GM21529 (cell line): ENCODE measurements at regions not wholly inside any gene's neighbourhood (a gene's known extent, or its start where the extent isn't known, plus 50 kb on each side); places are given as distances from the start of the nearest gene placed in this dataset.

Source experiments
- ATAC-seq: cut with Tn5 transposase; IDR thresholded peaks from one replicate; pipeline ENCODE4 v1.9.1; 2021; ENCODE audit not compliant: unreplicated experiment

DNA sequence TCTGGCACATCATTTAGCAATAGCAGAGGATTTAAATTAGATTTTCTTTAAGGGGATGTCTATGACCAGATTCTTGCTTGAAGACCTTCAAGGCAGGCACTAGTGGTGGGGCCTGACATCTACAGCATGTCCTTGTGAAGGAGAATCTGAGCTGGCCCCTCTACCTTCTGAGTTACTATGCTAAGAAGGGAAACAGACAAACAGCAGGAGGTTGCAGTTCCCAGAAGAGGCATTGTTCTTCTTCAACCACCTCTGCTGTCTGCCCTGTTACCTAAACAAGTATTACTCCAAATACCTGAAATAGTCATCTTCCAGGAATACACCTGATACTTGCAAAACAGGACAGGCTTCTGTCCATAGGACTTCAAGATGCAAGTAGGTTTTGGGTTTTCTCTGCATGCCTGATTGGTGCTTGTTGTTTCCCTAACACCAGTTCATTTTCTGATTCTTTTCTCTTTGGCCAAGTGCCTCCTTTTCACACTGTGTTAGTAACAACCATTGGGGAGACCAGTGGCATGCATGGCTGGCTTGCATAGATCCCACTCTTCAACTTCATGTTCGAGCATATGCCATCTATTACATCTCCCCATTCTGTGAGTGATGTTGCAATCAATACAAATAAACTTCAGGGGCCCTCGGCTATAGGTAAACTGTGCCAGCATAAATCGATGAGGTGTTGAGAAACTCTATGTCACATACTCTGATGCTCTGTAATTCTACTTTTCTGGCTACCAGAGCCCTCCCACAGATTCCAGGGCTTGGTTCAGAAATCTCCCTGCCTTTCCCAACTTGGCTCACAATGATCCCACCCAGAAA, 93.0 kb upstream of the DUSP10 start:
- no peak for ATAC-seq

DNA sequence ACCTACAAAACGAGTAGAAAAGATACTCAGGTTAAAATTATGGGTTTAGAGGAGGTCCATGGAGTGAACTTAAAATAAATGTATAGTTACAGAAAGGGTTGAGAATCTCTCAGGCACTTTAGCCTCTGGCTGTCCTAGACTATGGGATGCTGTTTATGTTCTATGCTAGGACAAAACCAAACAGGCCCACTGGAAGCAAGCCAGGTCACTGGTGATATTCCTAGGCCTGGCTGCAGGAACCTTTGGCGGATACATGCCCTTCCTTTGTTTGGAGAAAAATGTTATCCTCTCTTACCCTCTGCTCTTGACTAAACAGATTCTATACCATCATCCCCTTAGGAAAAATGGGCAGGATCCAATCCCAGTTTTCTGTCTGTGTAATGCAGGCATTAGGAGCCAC, 90.7 kb upstream of the DUSP10 start:
- ATAC-seq = no peak

DNA sequence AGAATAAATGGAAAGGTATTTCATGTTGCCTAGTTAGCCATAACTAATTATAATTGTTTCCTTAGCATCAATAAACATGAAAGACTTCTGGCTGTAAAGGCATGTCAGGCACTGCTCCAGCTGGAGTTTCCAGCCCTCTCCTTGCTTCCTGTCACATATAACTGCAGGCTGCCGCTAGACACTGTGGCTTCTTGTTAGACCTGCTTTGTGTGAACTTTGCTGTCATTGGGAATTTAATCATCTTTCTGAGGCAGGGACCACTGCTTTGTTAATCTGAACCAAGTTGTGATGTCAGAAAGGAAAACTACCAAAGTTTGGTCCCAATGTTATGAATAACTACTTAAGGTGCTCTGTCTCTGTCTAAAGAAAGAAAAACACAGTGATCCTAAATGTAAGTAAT, 90.3 kb upstream of the DUSP10 start:
- no peak for ATAC-seq

DNA sequence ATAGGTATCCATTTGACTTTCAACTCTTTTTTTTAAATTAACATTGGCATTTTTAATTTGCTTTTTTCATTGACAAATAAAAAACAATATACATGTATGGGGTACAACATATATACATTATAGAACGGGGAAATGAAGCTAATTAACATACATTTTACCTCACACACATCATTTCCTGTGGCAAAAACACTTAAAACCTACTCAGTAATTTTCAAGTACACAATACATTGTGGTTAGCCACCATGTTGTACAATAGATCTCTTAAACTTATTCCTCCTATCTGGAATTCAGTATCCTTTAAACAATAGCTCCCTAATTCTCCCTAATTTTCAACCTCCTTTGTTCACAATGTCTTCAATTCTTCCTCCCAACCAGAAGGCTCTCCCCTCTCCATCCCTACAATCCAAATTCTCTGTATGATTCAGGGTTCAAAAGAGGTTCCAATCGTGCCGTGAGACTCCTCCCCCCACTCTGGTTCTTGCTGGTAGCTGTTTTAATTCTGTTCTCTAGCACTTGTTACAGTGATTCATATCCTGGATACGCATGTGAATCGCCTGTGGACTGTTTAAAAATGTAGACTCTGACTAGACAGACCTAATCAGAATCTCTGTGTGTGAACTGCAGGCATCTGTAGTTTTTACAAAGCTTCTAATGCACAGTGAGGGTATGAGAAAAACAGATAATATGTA, 87.6 kb upstream of the DUSP10 start:
- ATAC-seq = no peak

DNA sequence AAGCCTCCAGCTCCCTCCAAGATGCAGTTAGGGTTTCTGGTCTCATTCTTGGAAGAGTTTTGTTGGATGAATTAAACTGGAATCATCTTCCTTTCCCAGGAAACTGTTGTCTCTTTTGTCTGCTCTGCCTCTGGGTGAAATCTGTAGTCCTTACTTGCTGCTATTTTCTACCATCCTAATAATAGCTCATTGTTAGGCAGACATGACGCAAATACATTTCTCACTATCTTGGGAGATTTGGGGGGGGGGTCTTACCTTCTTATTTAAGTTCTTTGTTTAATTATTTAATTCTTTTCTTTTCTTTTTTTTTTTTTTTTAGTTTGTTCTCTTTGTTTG, 85.4 kb upstream of the DUSP10 start:
- no peak for ATAC-seq

DNA sequence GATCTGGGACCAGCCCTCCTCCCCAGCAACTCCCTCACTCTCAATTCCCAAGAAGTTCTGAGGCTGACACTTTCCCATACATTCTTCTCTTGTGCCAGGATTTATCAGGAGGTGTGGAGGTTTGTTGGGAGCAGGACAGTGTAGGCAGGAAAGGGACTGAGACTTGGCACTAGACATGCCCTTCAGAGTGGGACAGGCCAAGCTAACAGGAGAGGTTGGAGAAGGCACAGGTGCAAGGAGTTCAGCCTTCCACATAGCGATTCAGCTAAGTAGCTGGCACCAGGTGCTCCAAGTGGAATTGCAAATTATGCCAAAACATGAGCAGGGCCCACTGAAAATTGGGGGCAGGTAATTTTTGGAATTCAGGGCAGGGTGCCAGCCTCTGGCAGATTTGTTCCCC, 83.0 kb upstream of the DUSP10 start:
- no peak for ATAC-seq

DNA sequence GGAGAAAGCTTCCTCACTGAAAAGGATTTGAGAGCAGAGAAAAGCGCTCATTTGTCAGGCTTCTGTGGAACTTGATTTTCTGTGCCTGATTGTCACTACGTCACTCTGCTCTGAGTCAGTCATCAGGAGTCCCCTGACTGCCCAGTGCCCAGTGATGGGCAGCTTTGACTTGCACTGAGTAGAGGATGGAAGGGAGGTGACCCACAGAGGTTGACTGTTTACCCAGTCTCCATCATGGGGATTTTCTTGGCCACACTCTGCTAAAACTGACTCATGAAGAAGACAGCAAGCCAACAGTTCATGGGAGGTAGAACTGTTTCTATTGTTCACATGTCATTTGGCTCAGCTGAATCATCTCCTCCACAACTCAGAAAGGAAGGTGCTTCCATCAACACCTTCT, 82.1 kb upstream of the DUSP10 start:
- no peak for ATAC-seq

DNA sequence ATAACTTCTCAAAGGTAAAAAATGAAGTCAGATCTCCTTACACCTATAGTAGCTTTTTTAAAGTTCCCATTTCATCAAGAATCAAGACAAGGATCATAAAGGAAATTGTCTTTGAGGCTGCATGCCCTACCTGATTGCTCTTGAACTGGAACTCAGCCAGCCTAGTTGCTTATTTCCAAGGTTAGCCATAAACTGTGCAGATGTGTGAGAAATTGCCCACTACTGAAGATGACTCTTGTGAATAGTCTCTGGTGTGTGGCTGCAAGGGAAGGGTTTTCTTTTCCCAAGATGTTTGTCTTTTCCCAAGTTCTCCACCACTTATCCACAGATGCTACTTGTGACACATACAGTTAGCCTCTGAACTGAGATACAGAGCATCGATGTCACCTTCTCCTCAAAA, 81.7 kb upstream of the DUSP10 start:
- peak; percentile 25 for ATAC-seq

DNA sequence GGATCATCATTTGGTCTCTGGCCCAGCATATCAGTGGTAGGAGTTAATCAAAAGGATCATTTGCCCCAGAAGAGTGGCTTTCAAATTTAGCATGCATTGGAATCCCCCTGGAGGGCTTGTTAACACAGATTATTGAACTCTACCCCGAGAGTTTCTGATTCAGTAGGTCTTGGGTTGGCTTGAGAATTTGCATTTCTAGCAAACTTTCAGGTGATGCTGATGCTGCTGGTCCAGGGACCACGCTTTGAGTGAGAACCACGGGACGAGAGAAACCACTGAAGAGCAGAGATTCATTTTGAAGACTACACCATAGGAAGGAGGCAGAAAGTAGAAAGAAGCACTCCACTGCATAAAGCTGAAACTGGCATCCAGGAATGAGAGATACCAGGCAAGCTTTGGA, 81.3 kb upstream of the DUSP10 start:
- ATAC-seq = peak; percentile 84

DNA sequence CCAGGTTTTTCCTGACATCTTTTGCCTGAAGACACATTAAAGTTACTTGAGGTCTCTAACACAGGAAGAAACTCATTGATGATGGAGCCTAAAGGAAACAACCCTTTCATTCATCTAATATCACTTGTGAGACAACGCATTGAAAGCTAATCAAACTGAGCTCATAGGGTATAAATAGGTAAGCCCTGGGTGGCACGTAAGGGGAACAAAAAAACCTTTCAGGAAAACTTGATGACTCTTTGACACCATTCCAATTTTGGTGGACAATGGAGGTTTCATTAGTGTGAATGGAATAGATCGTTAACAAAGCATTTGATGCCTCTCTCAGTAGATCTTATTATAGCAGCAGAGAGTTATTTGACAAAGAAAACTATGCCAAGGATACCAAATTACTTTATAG, 80.7 kb upstream of the DUSP10 start:
- ATAC-seq = no peak

DNA sequence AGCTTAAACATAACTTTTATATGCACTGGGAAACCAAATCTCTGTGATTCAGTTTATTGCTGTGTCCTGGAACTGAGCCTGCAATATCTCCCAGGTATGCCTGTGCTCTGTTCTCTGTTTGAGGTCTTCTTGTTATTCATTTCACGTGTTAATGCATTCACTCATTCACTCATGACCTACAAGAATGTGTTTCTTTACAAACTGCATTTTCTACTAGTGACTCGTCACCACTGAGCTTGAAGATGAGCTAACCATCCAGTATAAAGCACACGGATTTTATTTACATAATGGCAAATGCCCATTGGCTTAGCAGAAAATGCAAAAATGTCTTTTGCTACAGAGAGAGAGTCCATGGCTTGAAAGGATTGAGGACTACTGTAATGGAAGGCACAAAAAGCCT, 75.0 kb upstream of the DUSP10 start:
- ATAC-seq = no peak

DNA sequence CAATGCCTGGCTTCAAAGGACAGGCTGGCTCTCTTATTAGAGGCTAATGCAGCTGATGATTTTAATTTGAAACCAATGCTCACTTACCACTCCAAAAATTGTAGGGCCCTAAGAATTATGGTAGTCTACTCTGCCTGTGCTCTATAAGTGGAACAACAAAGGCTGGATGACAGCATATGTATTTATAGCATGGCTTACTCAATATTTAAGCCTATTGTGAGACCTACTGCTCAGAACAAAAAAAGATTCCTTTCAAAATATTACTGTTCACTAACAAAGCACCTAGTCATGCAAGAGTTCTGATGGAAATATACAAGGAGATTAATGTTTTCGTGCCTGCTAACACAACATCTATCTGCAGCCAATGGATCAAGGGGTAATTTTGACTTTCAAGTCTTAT, 73.8 kb upstream of the DUSP10 start:
- no peak for ATAC-seq

DNA sequence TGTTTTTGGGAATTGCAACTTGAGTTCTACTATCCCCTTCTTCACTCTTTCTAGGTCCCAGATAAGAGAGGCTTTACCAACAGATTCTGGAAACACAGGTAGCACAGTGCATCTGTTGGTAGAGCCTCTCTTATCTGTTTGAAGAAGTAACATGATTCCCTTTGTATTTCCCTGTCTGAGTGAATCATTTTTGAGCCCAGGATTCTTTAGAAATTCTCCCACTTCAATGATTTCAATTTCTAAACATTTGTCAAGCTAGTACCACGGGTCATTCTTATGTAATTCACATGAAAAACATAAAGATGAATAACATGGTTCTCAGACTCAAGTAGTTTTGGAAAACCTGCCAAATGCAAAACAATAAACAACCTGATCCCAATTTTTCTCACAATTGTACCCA, 72.0 kb upstream of the DUSP10 start:
- no peak for ATAC-seq

DNA sequence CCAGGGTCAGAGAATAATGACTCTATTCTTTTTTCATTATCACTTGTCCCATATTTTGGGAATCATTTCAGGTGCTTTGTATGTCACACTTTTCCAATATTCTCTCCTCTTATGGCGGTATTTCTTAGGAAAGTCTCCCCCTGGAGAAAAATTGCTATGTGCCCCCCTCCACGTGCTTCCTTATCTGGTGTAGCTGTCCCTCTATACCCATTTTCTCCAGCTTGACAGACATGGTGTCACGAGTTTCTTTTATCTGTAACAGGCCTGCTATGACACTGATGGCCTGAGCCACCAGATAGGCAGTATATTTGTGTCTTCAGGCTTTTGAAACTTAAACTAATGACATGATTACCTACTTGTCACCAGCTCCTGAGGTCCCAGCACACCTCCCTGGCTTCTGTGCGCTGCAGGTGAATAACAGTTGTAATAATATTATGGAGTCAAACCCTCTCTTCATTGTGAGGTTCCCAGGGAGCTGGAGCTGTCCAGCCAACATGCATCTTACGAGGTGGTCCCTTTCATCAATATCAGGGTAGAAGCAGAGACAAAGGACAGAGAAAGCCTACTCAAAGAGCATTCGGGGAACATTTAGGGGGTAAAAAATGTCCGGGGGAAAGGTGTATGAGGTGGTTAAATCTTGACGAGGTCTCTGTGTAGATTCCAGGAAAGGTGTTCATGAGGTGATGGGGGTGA, 71.2 kb upstream of the DUSP10 start:
- ATAC-seq = no peak

DNA sequence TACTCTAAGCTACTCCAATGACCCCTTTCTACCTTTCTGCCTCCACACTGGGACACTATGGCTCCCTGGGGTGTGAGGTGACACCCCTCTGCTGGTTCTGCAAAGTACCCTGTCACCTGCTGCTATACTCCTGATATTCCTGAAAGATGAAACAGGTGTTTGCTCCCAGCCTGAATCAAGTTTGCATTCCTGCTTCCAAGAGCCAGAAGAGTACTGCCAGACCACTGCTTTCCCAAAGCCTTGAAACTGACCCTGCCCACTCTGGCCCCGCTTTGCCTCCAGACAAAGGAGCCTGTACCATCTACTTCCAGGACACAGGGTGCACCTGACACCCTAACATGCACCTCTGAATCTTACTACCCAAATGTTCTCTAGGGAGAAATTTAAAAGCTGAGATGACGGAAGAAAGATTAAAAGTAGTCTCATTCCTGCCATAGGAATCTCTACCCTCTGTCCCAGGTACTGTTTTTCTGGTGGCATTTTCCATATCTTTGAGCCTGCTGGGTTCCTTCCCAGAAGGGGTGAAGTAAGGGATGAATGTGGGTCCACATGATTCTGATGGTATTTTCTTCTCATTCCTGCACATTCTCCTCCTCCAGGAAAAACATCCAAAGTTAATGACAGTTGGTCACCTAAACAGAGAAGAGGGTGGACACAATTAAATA, 70.3 kb upstream of the DUSP10 start:
- no peak for ATAC-seq

DNA sequence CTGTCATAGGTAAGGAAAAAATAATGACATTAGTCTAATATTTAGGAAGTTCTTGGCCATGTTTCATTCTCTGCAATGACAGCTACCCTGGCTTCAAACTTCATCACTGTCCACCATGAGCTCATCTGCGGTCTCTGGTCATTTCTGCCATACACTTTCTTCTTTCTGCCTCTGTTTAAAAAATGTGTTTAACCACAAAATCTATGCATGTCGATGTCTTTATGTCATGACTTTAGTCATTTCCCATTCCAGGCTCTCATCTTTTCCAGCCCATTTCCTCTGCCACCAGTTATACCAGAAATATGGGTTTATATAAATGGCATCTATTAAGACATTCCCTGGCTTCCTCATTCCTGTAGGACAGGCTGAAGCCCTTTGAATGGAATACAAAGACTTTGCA, 68.5 kb upstream of the DUSP10 start:
- ATAC-seq = no peak

DNA sequence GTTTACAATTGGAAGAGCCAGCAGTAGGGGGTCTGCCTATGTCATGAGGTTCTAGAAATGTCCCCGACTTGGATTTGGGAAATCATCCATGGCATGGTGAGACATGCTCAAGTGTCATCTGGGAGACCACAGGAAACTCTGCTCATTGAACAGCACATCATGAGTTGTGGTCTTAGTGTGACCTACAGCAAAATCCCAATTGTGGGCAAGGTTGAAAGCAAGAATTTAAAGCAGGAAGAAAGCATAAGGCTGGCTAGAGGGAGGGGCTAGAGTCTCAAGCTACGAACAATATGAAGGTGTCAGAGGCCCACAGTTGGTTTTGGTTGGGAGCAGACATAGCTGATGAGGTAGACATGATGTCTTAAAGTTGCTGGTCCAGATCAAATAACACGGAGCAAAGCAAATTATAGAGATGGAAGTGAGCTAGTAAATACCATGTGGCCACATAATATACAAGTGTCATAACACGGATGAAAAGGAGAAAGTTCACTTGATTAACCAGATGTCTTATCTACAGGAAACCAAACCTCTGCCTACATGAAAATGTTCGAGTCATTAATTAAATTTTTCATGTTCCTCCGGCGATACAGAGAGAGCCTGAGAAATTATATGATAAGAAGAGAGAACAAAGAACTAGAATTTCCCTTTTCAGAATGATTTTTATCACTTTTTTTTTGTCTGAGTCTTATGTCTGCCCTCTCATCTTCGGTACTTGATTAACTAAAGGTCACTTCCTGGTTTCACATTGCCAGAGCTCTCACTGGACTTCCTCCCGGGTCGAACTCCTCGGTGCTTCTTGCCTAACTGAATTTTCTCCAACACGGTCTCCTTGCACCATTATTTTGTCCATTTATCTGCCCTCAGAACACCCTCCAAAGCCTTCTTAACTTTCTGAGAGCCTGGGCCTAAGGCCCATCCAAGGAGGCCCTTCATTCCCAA, 67.5 kb upstream of the DUSP10 start:
- no peak for ATAC-seq

DNA sequence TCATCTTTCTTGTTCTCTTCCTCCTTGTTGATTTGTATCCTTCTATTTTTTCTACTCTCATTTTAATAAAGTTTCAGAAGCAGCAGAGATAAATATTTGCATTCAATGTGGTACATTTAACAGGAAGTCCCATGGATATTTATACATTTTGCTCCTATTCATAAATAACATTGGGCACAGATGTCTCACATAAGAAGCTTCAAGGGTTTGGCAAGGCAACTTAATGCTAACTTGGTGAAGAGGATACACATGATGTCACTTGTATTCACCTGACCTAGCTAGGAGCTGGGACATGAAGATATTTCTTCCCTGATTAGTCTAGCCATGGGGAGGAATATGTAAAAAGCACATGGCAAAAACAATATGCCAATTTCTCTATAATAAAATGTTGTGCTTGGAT, 65.1 kb upstream of the DUSP10 start:
- ATAC-seq = no peak

DNA sequence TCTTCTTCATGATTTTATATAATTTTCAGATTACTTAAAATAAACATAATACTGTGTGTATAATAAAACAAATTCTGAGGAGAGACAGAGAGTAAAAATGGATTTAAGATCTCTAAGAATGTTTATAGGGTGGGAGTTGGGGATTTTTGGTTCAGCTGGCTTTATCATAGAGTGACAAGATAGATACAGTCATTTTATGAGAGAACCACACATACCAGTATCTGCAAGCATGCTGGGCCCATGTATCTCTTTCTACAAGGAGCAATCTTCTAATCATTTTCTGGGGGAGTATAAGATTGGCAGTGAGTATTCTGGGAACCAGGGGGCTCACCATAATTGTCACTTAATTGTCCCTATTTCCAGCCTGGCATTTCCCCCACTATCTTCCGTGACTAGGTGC, 64.3 kb upstream of the DUSP10 start:
- ATAC-seq = no peak

DNA sequence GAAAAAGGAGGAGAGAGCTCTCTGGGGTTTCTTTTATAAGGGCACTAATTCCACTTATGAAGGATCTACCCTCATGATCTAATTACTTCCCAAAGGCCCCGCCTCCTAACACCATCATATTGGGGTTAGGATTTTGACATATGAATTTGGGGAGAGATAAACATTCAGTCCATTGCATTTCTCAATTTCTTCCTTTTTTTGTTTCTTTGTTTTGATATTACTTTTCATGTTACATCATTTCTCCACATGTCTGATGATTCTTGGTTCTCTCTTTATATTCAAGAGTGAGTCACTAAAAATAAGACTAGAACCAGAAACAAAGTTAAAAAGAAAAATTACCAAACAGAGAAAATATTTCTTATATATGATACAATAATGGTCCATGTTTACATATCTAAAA, 63.2 kb upstream of the DUSP10 start:
- no peak for ATAC-seq

DNA sequence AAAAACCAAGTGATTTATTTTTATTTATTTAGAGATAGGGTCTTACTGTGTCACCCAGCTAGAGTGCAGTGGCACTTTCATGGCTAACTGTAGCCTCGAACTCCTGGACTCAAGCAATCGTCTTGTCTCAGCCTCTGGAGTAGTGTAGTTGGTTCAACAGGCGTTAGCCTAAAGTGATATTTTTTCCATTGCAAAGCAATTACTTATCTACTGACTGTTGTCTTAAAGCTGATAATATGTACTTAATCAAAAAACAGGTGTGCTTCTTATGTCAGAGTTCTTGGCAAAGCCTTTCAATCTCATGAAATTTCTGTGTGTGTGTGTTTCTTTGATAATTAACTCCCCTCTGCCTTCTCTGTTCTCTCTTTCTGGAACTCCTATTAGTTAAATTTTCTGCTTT, 62.4 kb upstream of the DUSP10 start:
- no peak for ATAC-seq
